MM.1S (cell line): ENCODE measurements at regions not wholly inside any gene's neighbourhood (a gene's known extent, or its start where the extent isn't known, plus 50 kb on each side); places are given as distances from the start of the nearest gene placed in this dataset.

ENCODE experiments used
- DNase-seq: peaks from one replicate; pipeline ENCODE4 v3.0.0-alpha.2; 2015
- H2AFZ ChIP-seq: fragments of 300-600 bp; sonication (generic); 2 replicates; pipeline ENCODE4 v1.6.0; 2016; ENCODE audit warnings: antibody characterized with exemption, low read length
- H3F3A ChIP-seq: fragments of 300-600 bp; sonication (generic); 2 replicates; pipeline ENCODE4 v1.6.1; 2016; ENCODE audit warnings: mild to moderate bottlenecking, antibody characterized with exemption, low read length, moderate library complexity, mixed read lengths; ENCODE audit not compliant: insufficient read depth
- H3K27ac ChIP-seq: fragments of 300-600 bp; sonication (generic); 2 replicates; pipeline ENCODE4 v1.5.1; 2016; ENCODE audit warnings: mild to moderate bottlenecking, low read length
- H3K27me3 ChIP-seq: fragments of 300-600 bp; sonication (generic); replicated peaks from 2 replicates; pipeline ENCODE4 v1.6.0; 2016; ENCODE audit warnings: low read length; ENCODE audit not compliant: insufficient read depth
- H3K36me3 ChIP-seq: fragments of 300-600 bp; sonication (generic); replicated peaks from 2 replicates; pipeline ENCODE4 v1.6.1; 2016; ENCODE audit warnings: mild to moderate bottlenecking, low read length, mixed read lengths; ENCODE audit not compliant: insufficient read depth
- H3K4me1 ChIP-seq: fragments of 300-600 bp; sonication (generic); 2 replicates; pipeline ENCODE4 v1.6.1; 2016; ENCODE audit warnings: low read length, mixed read lengths
- H3K4me2 ChIP-seq: fragments of 300-600 bp; sonication (generic); 2 replicates; pipeline ENCODE4 v1.6.0; 2016; ENCODE audit warnings: low read depth, low read length
- H3K4me3 ChIP-seq: fragments of 300-600 bp; sonication (generic); 2 replicates; pipeline ENCODE4 v1.5.1; 2016; ENCODE audit warnings: low read length, mixed read lengths
- H3K79me2 ChIP-seq: fragments of 300-600 bp; sonication (generic); 2 replicates; pipeline ENCODE4 v1.6.1; 2016; ENCODE audit warnings: mixed run types, low read length, mixed read lengths
- H3K9ac ChIP-seq: fragments of 300-600 bp; sonication (generic); 2 replicates; pipeline ENCODE4 v1.6.1; 2016; ENCODE audit warnings: low read length, mixed read lengths
- H3K9me2 ChIP-seq: fragments of 300-600 bp; sonication (generic); replicated peaks from 2 replicates; pipeline ENCODE4 v1.6.1; 2016; ENCODE audit warnings: mild to moderate bottlenecking, low read length, mixed read lengths; ENCODE audit not compliant: insufficient read depth
- H3K9me3 ChIP-seq: fragments of 300-600 bp; sonication (generic); replicated peaks from 2 replicates; pipeline ENCODE4 v1.6.1; 2016; ENCODE audit warnings: mild to moderate bottlenecking, low read length, mixed read lengths; ENCODE audit not compliant: insufficient read depth
- H4K20me1 ChIP-seq: fragments of 300-600 bp; sonication (generic); 2 replicates; pipeline ENCODE4 v1.6.1; 2016; ENCODE audit warnings: mild to moderate bottlenecking, low read length, moderate library complexity, mixed read lengths; ENCODE audit not compliant: insufficient read depth
- CTCF ChIP-seq: fragments of 300-600 bp; sonication (generic); IDR thresholded peaks from 2 replicates; pipeline ENCODE4 v1.5.1; 2016; ENCODE audit warnings: antibody characterized with exemption, low read length, mixed read lengths
- EZH2 ChIP-seq: fragments of 300-600 bp; sonication (generic); optimal IDR thresholded peaks from 2 replicates; pipeline ENCODE3; 2017; ENCODE audit warnings: low read depth, mild to moderate bottlenecking, antibody characterized with exemption, low read length, mixed read lengths
- EZH2phosphoT487 ChIP-seq: fragments of 300-600 bp; sonication (generic); IDR thresholded peaks from 2 replicates; pipeline ENCODE4 v1.6.1; 2018; ENCODE audit warnings: antibody characterized with exemption, low read length

- H2AFZ ChIP-seq, result no peak overlapping the region
- H3K79me2 ChIP-seq, result no peaks in the 10 kb centered on the region
- no peak for DNase-seq
- no peak overlapping the region for H3K4me3 ChIP-seq
- no peaks in the 10 kb centered on the region for H3K36me3 ChIP-seq
- H3K4me2 ChIP-seq, result no peak overlapping the region
- H3K27ac ChIP-seq, result no peak overlapping the region
- no peaks in the 10 kb centered on the region for H3K9me2 ChIP-seq
- no peaks in the 10 kb centered on the region for H3K4me1 ChIP-seq
- H3K27me3 ChIP-seq, result no peaks in the 10 kb centered on the region
- TF ChIP-seq EZH2phosphoT487 (no peak), CTCF (no peak), EZH2 (no peak)
- no peaks in the 10 kb centered on the region for H3K9me3 ChIP-seq
- no peaks in the 10 kb centered on the region for H4K20me1 ChIP-seq
- H3F3A ChIP-seq, result no peaks in the 10 kb centered on the region
- no peak overlapping the region for H3K9ac ChIP-seq
These were observed 456.4 kb downstream of the COL12A1 start for GRCh38 chr6:74749211-74750147.

- no peaks in the 10 kb centered on the region for H3K9me2 ChIP-seq
- no peaks in the 10 kb centered on the region for H3K36me3 ChIP-seq
- no peak overlapping the region for H3K27ac ChIP-seq
- no peaks in the 10 kb centered on the region for H3K27me3 ChIP-seq
- H3K4me3 ChIP-seq, result no peak overlapping the region
- H3F3A ChIP-seq, result no peaks in the 10 kb centered on the region
- no peak for TF ChIP-seq EZH2
- TF ChIP-seq EZH2phosphoT487, result no peak
- TF ChIP-seq CTCF, result no peak
- no peak overlapping the region for H3K9ac ChIP-seq
- no peaks in the 10 kb centered on the region for H3K79me2 ChIP-seq
- H3K4me1 ChIP-seq, result no peaks in the 10 kb centered on the region
- H3K4me2 ChIP-seq, result no peak overlapping the region
- no peaks in the 10 kb centered on the region for H3K9me3 ChIP-seq
- no peak for DNase-seq
- H2AFZ ChIP-seq, result no peak overlapping the region
- H4K20me1 ChIP-seq, result no peaks in the 10 kb centered on the region
These were observed 460.2 kb downstream of the COL12A1 start for GRCh38 chr6:74745670-74746069.

- DNase-seq, result no peak
- no peak overlapping the region for H3K9ac ChIP-seq
- TF ChIP-seq EZH2phosphoT487 (no peak), CTCF (no peak), EZH2 (no peak)
- H2AFZ ChIP-seq, result no peak overlapping the region
- no peak overlapping the region for H3K27ac ChIP-seq
- H3K4me1 ChIP-seq, result no peaks in the 10 kb centered on the region
- H3K9me2 ChIP-seq, result no peaks in the 10 kb centered on the region
- no peaks in the 10 kb centered on the region for H3K36me3 ChIP-seq
- no peaks in the 10 kb centered on the region for H3K79me2 ChIP-seq
- no peaks in the 10 kb centered on the region for H4K20me1 ChIP-seq
- no peaks in the 10 kb centered on the region for H3K27me3 ChIP-seq
- H3K4me3 ChIP-seq, result no peak overlapping the region
- H3K4me2 ChIP-seq, result no peak overlapping the region
- no peaks in the 10 kb centered on the region for H3K9me3 ChIP-seq
- H3F3A ChIP-seq, result no peaks in the 10 kb centered on the region
These were observed 462.9 kb downstream of the COL12A1 start for GRCh38 chr6:74742793-74743508.
